Activated T-cell treated with anti-CD3 and anti-CD28 coated beads for 48 hours (primary cell): ENCODE measurements at regions not wholly inside any gene's neighbourhood (a gene's known extent, or its start where the extent isn't known, plus 50 kb on each side); places are given as distances from the start of the nearest gene placed in this dataset.

Experiments
- DNase-seq: peaks from one replicate; pipeline ENCODE4 v3.0.0-alpha.2; 2020; ENCODE audit warnings: low read depth

GRCh38 chr21:24729568-24729967 lies 877.7 kb downstream of the MRPL39 start:
- DNase-seq, result no peak

DNA sequence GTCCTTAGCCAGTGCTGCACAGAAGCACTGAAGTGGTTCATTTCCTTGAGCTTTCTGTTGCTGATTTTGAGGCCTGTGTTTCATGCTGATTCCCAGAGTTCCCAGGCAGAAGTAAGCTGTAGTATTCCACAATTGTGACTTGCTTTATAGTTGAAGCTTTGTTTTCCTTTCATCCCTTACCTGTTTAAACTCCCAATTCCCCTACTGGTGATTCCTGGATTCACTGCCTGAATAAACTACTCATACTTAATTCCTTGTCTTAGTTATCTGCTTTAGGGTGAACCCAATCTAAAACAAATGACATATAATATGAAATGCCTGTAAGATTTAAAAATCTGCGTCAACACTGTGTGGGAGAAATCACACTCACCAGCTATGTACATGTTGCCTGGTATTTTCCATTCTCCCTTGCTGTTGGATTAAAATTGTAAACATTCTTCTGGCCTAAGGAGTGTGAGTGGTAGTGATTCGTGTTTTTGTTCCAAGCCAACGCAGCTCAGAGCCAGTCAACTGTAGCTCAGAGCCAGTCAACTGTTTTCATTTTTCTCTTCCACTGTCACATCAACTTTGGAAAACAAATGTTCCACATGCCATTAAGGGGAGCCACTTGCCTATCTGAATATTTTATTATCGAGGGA lies 879.4 kb downstream of the MRPL39 start:
- no peak for DNase-seq

- no peak for DNase-seq
These were observed 890.9 kb downstream of the MRPL39 start for GRCh38 chr21:24716281-24716918.

DNA sequence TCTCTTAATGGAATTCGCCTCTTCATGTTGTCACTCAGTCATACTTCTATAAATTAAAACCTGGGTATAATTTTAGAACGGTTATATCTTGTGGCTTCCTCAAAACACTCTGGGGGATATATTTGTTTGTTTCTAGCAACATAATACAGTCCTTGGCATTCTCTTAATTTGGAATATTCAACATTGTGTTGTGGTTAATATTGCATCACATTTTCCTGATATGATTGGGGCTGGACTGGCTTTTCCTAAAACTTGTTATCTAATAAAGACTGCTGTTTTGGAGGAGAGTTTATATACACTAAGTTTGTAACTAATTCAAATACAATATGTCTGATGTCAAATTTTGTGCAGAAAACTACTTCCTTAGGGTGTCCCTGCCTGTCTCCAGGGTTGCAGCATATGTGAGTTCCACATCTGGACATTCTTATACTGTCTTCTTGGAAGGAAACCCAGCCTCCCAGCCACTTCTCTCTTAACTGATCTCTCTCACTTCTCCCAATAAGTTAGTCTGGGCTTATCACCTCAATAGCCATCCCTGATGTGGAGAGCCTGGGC lies 892.6 kb downstream of the MRPL39 start:
- no peak for DNase-seq

GRCh38 chr21:24705201-24705600 lies 902.1 kb downstream of the MRPL39 start:
- no peak for DNase-seq

DNA sequence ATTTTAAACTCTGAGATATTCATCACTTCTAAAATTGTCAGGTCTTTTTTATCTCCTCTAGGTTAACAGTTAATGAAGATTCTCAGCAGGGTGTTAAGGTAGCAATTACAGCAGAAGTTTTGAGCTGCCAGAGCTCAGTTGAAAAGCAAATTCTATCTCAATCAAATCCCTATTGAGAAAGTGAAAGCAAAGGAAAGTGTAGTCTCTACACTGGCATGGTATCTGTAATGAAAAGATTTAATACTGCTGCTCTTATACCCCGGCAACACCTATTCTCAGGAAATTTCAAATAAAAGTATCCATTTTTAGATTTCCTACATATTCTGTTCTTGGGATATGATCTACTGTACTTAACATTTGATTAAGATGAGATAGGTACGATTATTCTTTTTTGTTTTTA lies 913.5 kb downstream of the MRPL39 start:
- no peak for DNase-seq

DNA sequence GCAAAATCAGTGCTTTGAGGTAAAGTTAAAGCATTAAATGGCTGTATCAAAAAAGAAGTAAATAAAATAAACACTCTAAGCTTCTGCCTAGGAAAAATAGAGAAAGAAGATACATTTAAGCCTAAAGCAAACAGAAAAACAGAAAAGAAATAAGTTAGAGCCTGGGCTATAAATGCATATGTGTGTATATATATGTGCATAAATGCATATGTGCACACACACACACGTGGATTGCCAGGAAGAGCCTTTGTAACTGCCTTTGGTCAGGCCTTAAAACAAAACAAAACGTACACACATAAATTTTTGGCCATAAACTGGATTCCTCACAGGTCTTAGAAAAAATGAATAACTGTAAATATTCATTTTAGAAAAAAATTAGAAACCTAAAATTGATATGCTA lies 925.8 kb downstream of the MRPL39 start:
- no peak for DNase-seq

GRCh38 chr21:24671901-24672300 lies 935.4 kb downstream of the MRPL39 start:
- DNase-seq, result no peak

GRCh38 chr21:24658926-24659325 lies 948.4 kb downstream of the MRPL39 start:
- no peak for DNase-seq

DNA sequence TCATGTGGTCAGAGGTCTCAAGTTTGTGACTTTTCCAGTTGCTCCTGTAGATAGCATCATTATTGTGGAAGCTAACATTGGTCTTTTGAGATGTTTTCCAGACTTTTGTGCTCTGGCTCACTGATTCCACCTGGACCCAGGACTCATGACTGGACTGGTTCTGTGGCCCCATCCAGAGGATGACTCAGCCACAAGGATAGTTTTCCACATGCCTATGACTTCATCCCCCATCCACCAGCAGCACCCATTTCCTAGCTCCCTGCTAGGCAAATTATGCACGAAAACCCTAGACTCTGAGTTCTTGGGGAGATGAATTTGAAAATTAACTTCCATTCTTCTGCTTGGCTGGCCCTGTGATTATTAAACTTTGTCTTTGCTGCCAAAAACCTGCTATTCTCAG lies 949.3 kb downstream of the MRPL39 start:
- DNase-seq, result no peak

GRCh38 chr21:24649691-24650090 lies 957.6 kb downstream of the MRPL39 start:
- no peak for DNase-seq

GRCh38 chr21:24636696-24637095 lies 970.6 kb downstream of the MRPL39 start:
- no peak for DNase-seq

DNA sequence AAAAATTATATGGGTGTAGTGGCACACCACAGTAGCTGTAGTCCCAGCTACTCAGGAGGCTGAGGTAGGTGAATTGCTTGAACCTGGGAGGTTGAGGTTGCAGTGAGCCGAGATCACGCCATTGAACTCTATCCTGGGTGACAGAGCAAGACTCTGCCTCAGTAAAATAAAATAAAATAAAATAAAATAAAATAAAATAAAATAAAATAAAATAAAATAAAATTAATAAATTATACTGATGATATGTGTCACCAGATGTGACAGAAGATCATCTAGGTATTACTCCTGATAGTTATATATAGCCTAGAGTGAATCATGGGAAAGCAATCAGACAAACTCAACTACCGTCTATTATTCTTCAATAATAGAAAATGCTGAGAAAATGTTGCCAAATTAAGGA lies 972.5 kb downstream of the MRPL39 start:
- no peak for DNase-seq

GRCh38 chr21:24628536-24628935 lies 978.7 kb downstream of the MRPL39 start:
- no peak for DNase-seq

DNA sequence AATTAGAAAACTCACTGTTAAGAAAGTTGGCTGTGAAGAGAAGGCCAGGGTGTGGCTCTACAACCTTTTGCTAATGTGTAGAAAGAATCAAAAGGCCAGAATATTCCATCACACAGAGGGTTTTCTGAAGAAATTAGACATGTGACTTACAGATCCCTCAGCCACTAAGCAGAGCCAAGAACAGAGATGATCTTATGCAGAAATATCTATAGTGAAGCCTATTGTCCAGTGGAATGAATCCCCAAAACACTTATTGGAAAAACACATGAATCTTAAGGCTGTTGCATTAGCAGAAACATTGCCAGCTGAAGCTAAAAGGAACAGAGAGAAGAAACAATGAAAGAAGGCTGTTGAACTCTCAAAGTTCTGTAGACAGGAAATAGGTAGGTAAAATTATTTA lies 979.2 kb downstream of the MRPL39 start:
- DNase-seq, result no peak

- DNase-seq, result no peak
These were observed 989.5 kb downstream of the MRPL39 start for GRCh38 chr21:24617819-24618218.

DNA sequence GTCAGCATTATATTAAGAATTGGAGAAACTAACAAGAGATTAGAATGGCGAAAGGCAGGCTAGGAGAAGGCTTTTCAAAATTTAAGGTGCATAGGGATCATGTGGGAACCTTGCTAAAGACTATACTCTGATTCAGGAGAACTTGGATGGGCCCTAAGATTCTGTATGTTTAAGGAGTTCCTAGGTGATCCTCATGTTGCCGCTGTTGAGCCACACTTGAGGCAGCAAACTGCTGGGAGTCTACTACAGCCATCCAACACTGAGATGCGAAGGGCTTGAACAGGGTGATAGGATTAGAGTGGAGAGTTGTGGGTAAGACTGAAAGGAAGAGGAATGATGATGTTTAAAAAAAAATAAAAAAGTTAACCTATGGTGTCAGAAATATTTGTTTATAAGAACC lies 1013.2 kb downstream of the MRPL39 start:
- no peak for DNase-seq

DNA sequence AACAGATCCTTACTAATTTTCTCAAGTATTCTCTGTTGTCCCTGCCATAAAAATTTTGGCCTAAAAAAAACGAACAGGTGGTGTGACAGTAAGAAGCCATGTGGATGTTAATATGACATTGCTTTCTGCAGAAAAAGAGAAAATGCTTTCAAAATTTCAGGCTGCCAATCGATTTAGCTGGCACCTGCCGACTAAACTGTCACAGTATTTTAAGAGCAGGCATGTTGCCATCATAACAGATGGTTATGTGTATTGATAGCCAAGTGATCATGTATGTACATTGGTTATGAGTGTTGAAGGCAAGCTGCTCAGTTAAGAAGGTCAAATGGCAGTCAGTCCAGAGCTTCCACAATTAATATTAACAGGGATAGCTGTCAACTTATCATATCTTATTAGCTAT lies 1017.0 kb downstream of the MRPL39 start:
- DNase-seq, result no peak

DNA sequence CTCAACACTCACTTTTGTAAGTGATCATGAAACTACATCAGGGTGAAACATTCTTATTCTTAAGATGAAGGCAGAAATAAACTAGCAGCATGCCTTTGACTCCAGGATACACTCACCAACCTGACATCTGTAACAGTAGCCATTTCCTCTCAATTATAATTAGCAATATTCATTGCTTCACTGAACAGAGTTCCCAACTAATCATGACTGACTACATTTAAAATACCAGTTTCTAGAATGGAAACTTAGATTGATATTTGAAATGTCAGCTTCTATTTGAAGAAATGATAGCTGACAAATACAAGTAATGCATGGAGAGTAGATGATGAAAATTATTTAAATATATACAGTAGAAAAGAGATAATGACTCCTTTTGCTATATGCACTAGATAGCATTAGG lies 1023.8 kb downstream of the MRPL39 start:
- no peak for DNase-seq

GRCh38 chr21:24577301-24577700 lies 1030.0 kb downstream of the MRPL39 start:
- DNase-seq, result no peak

DNA sequence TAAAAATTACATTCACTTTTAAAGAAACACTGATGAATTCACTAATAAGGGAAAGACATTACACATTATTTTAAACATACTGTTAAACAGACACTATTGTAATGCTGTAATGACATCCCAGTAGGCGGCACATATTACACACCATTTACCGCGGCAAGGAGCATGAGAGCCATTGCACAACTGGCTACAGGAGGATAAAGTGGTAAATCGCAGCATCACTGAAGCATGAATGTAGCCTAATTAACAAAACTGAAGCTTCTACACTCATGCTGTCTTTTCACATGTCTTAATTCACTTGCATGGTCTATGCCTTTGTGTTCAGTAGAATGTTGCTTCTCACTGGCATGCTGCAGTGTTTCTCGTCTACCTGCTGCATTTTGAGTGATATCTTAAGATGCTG lies 1046.0 kb downstream of the MRPL39 start:
- DNase-seq, result no peak

DNA sequence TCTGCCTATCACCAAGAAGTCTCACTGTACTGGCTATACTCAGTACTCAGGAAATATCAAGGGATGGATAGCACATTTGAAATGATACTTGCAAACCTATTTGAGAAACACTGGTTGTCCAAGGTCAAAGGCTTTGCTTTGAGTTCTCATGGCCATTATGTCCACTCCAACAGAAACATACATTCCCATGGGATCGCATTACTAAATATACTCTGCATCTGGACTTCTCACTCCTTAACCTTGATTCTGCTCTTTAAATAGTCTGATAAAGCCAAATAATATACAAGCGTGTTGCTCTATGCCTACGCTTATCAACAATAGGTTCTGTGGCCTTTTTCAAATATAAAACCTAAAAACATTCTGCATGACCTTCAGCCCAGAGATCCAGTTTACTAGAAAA lies 1054.8 kb downstream of the MRPL39 start:
- no peak for DNase-seq

GRCh38 chr21:24545807-24546361 lies 1061.4 kb downstream of the MRPL39 start:
- no peak for DNase-seq
